HG03457 (cell line): ENCODE measurements at regions not wholly inside any gene's neighbourhood (a gene's known extent, or its start where the extent isn't known, plus 50 kb on each side); places are given as distances from the start of the nearest gene placed in this dataset.

ENCODE experiments used
- ATAC-seq: cut with Tn5 transposase; IDR thresholded peaks from one replicate; pipeline ENCODE4 v1.9.1; 2021; ENCODE audit warnings: moderate number of reproducible peaks; ENCODE audit not compliant: unreplicated experiment

GRCh38 chr13:81539643-81540150 lies 1198.8 kb upstream of the SPRY2 start:
- ATAC-seq, result no peak

- no peak for ATAC-seq
Measured at GRCh38 chr13:81498969-81499368, 1158.0 kb upstream of the SPRY2 start.

DNA sequence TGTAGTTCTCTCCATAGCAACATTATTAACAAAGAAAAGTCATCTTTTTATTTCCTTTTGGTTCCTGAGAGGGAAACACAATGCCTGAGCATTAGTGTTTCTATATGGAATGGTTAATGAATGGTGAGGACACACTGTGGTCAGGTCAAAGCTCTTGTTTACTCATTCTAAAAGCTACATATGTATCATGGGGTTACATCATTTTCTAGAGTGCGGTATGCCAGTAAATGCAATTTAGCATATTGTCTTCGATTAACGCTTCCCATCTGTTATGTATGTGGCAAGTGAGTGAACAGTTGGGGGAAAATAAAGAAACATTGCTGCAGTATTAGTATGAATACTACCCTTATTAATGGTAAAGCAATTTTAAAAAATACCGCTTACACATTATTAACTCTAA lies 1152.2 kb upstream of the SPRY2 start:
- peak; percentile 84 for ATAC-seq

- no peak for ATAC-seq
Measured at GRCh38 chr13:81492449-81492848, 1151.5 kb upstream of the SPRY2 start.

DNA sequence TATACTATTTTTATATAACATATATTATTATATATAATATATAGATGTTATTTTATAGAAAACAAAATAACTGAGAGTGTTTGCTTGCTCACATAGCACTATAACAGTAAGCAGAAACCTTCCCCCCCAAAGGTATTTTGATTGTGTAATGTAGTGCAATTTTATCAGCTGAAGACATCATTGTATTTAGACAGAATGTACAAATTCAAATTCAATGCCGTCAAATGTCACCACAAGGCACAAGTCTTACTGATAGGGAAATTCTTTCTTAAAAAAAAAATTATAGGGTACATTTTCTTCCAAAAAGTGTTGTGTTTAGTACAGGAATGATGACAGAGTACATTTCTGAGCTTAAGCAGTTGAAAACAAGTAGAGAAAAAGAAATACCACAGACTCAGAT lies 1147.1 kb upstream of the SPRY2 start:
- no peak for ATAC-seq

GRCh38 chr13:81487151-81487550 lies 1146.2 kb upstream of the SPRY2 start:
- no peak for ATAC-seq

DNA sequence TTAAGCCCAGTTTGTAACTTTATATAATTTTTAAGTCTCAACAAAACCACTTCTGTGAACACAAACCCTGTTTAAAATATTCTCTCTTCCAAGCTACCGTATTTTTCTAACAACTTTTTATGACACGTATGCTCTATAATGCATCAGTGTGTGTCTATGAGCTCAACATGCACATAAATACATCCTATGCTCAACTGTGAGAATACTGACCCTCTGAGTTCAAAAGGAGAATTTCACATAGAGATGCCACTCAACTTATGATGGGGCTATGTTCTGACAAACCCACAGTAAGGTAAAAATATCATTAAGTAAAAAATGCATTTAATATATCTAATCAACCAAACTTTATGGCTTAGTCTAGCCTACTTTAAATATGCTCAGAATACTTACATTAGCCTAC lies 1139.7 kb upstream of the SPRY2 start:
- ATAC-seq, result no peak

DNA sequence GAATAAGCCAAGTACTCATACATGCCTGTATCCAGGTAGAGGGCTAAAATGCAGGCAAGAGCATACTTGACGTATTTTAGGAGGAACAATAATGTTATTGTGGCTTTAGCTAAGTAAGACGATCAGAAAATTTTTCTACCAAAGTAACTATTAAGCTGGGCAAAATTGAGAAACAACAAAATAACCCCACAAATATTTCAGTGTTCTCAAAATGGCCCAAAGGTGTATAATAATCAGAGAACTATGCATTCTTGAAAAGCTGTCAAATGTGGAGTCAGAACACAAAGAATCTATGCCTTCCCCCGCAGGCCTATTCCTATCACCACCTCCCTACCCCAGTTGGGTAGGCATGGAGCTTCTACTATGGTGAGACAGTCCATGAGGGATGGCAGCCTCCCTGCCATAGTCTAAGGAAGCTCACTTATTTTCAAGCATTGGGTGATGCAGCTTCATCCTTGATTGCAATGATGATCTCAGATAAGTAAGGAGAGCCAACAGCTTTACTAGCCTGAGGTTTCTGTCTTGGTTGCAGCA lies 1132.5 kb upstream of the SPRY2 start:
- ATAC-seq, result no peak

- ATAC-seq, result no peak
Measured at GRCh38 chr13:81458170-81458569, 1117.2 kb upstream of the SPRY2 start.

- no peak for ATAC-seq
Measured at GRCh38 chr13:81446441-81446840, 1105.5 kb upstream of the SPRY2 start.

- no peak for ATAC-seq
Measured at GRCh38 chr13:81442904-81443303, 1102.0 kb upstream of the SPRY2 start.

DNA sequence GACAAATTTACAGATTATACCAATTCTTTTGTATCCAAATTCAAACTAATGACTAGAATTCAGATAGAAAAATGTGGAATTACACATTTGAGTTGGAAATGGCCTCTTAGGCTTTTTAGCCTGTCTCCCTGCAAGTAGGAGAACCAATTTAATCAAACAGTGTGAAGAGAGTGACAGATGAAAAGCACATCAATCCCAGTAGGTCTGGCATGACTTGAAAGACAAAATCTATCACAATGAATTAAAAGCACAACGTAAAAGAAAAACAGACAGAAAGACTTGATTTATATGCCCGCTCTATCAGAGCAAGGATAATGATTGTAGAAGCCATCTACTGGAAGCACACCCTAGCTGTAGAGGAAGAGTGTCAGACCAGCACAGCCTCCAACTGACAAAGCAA lies 1084.4 kb upstream of the SPRY2 start:
- no peak for ATAC-seq

DNA sequence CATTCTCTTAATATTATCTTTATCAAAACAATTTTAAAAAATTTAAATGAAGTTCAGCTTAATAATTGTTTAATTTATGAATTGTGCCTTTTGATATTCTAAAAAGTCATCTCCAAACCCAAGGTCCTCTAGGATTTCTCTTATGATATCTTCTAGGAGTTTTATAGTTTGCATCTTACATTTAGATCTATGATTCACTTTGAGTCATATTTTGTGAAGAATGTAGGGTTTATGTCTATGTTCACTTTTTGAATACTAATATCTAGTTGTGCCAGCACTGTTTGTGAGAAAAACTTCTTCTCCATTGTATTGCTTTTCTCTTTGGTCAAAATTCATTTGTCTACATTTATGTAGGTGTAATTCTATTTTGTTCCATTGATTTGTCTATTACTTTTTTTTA lies 1068.4 kb upstream of the SPRY2 start:
- ATAC-seq, result no peak

DNA sequence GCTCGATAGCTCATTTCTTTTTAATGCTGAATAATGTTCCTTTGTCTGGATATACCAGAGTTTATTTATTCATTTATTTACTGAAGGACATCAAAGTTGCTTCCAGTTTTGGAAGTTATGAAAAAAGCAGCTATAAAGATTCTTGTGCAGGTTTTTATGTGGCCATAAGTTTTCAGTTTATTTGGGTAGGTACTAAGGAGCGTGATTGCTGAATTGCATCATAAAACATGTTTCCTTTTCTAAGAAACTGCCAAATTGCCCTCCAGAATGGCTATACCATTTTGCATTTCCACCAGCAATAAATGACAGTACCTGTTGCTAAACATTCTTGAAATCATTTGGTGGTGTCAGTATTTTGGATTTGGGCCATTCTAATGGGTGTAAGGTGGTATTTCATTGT lies 1067.7 kb upstream of the SPRY2 start:
- no peak for ATAC-seq

DNA sequence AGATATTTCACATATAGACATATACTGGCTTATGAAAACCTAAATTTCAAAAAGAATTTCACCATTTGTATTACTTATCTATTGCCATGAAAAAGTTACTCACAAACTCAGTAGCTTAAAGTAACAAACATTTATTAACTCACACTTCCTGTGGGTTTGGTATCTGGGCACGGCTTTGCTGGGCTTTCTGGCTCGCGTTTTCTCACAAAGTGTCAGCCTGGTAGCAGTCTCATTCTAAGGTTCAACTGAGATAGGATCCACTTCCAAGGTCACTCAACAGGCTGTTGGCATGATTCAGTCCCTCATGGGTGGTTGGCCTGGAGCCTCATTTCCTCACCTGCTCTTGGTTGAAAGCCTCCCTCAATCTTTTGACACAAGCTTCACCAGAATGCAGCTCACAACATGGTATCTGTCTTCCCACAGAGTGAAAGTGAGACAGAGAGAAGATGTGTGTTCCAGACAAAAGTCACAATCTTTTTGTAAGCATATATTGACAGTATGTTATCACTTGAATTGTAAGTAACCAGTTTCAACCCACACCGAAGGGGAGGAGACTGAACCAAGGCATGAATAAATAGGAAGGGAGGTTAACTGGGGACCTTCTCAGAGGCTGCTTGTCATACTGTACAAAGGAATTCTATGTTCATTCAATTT lies 1065.8 kb upstream of the SPRY2 start:
- peak; percentile 92 for ATAC-seq

GRCh38 chr13:81406022-81406421 lies 1065.1 kb upstream of the SPRY2 start:
- ATAC-seq, result no peak

DNA sequence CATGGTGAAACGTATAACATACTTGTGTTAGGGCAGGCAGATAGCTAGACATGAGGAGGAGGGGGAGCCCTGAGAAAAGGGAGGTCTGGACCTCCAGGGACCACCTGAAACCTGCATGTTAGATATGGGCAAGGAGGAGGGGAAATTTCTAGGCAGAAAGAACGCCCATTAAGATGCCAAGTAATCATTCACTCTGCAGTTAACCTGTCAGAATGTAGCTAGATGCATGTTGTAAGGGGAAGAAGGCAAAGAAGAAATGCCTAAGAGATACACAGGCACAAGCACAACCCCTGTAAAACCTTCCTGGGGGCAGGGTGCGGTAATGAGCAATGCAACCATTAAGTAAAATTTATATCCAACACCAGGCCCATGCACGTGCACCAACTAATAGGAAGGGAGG lies 1055.3 kb upstream of the SPRY2 start:
- no peak for ATAC-seq

DNA sequence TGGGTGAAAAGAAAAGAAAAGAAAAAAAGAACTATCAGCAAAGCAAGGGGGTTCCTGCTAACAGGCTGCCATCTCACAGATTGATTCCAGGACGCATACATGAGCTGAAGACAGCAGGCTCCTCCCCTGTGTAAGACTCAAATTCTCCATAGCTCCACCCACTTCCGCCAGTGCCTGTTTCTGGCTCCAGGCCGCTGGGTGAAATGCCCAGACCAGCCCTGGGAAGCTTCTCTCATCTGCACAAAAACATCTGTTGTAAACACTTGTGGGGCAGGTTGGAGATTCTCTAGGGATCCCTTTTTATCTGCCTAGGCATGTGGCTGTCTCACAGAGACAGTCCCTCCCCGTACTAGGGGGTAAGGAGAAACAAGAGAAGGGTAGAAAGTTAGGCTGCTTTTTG lies 1054.4 kb upstream of the SPRY2 start:
- no peak for ATAC-seq

DNA sequence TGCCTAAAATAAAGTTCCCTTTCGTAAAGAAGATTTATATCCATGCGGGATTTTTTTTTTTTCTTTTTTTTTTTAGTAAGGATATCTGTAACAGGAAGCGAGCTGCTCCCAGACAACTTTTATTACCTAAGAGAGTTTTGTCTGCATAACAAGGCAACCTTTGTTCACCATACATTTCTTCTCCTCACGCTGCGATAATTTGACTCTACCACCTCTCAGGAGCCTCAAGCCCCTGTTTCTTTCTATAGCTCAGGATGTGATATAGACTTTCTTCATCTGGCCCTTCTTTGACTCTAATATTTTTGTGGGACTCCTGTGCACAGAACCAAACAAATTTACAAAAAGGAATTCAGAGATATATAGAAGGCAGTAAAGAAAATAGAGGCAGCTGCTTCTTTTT lies 1053.7 kb upstream of the SPRY2 start:
- ATAC-seq, result no peak

GRCh38 chr13:81393721-81394120 lies 1052.8 kb upstream of the SPRY2 start:
- ATAC-seq, result no peak

DNA sequence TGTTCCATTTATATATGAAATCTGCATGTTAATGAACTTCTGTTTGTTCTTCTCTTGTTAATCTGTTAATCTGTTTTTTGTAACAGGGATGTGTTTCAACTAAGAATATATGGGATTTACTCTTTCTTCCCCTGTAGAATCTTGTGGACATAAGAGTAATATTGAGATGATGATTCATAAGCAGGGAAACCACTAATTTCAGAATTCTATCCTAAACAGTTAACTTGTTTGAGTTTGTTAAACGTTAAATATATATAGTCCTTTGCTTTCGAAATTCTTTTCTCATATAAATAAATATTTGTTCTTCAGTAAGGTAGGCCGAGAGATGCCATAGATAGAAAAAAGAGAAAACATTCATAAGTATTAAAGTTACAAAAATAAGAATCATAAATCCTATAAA lies 1052.2 kb upstream of the SPRY2 start:
- ATAC-seq, result no peak

- peak; percentile 75 for ATAC-seq
Measured at GRCh38 chr13:81388400-81388799, 1047.5 kb upstream of the SPRY2 start.

DNA sequence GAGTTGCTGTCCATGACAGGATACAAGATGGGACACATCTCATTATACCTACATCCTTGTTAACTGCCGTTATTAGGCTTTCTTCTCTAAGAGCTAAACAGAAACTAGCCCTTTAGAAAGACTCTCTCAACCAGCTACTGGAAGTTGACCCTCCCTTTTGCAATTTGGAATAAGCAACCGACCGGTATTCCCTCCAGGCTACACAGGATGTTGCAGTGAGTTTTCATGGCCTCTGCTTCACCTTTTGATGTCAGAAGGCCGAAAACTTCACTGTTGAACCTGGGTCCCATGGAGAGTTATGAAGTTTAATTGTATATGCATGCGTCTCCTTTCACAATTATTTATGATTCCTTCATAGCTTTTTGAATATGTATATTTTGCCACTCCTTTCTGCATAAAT lies 1042.5 kb upstream of the SPRY2 start:
- ATAC-seq, result no peak
